GM19023 (cell line): ENCODE measurements at regions not wholly inside any gene's neighbourhood (a gene's known extent, or its start where the extent isn't known, plus 50 kb on each side); places are given as distances from the start of the nearest gene placed in this dataset.
"Not testable (repeated sequence)": the region's sequence is repeated elsewhere in the genome, so short reads cannot be mapped to it uniquely, and the experiment has no call there.

Source experiments
- ATAC-seq: cut with Tn5 transposase; IDR thresholded peaks from one replicate; pipeline ENCODE4 v1.9.1; 2021; ENCODE audit warnings: mild to moderate bottlenecking, moderate library complexity; ENCODE audit not compliant: unreplicated experiment

DNA sequence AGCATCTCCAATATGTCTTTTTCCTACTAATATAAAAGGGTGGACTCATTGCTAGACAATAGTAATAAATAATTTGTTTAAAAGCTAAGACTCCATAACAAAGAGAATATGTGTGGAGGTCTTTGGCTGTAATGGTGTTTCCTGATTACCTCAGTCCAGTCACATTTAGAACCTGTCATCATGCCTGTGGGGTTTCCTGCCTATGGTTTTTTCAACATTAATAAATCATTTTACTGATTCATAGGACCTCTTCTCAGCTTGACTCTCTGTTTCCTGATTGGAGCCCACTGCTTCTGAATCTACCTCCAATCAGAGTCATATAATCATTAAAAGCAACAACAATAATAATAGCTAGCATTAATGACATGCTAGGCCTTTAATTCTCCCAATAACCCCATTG is 52.4 kb upstream of the GNAI1 start:
- ATAC-seq = no peak

- ATAC-seq = no peak
Observed at GRCh38 chr7:80078886-80079285, 55.7 kb upstream of the GNAI1 start.

GRCh38 chr7:80078159-80078731 is 56.4 kb upstream of the GNAI1 start:
- ATAC-seq = no peak

DNA sequence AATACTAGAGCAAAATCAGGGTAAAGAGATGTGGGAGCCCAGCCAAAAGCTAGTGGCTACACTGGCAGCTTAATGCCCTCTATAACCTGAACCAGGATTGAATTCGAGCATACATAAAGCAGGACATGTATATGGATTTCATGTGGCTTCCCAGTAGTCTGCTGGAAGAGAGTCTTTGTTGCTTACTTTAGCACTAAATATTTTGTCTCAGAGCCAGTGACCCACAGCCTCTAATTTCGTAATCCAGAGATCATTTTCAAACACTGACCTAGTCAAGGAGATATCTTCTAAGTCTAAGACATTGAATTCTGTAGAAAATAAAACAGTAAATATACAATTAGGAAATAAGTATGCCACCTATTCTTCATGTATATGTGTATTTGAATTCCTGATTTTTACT is 64.2 kb upstream of the GNAI1 start:
- ATAC-seq = no peak

- no peak for ATAC-seq
Observed at GRCh38 chr7:80066639-80067038, 68.0 kb upstream of the GNAI1 start.

GRCh38 chr7:80063834-80064233 is 70.8 kb upstream of the GNAI1 start:
- ATAC-seq = no peak

DNA sequence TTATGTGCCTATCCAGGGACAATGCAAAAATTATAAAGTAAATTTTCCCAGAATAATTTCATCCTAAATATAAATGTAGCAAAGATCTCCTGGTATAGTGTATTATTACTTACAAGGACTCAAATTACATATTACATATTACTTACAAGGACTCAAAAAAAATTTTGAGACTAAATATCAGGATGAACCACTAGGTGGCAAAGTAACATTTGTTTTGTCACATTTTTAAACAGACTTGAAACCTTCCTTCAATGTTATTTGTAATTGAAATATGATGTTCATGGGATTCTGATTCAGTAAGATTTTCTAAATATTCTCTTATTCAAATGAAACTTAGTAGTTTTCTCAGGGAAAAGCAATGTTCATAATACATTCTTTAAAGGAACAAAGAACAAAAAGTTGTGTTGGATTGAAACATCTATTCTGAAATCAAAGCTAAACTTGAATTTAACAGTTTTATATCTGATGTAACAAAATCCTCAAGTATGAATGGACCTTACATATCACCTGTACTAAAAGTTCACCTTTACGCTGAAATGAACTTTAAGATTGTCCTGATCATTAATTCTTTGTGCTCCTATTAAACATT is 74.3 kb upstream of the GNAI1 start:
- ATAC-seq = no peak

- ATAC-seq = no peak
Observed at GRCh38 chr7:80057488-80057887, 77.1 kb upstream of the GNAI1 start.

DNA sequence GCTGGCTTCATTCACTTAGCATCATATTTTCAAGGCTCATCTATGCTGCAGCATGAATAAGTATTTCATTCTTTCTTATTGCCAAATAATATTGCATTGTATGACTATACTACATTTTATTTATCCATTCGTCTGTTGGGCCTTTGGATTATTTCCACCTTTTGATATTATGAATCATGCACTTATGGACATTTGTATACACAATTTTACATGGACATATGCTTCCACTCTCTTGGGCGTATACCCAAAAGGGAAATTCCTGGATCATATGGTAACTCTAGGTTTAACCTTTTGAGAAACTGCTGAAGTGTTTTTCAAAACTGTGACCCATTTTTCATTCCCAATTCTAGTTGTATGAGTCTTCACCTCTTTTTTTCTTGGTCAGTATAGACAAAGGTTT is 80.3 kb upstream of the GNAI1 start:
- no peak for ATAC-seq

GRCh38 chr7:80053124-80053523 is 81.5 kb upstream of the GNAI1 start:
- no peak for ATAC-seq

DNA sequence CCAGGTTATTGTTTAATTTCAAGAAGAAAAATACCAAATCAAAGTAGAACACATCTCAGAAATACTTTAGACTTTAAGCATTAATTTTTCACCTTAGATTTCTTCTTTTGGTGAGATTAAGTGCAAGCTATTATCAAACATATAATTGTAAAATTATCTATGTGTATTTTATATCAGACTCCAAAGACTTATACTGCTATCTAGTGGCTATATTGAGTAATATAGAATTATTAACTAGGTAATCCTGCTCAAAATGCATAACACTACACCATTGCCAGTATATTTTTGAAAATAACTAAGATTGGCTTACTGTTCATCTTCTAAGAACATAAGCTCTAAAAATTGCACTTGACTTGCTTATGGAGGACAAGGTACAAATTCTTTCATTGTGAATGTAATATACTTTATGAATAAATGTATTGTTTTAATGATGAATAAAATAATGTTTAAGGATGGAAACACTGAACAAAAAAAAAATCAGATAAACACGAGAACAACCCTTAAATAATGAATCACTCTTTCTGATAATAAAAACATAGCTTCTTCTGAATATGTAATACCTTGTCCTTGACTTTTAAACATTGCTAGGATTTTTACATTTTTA is 86.7 kb upstream of the GNAI1 start:
- ATAC-seq = no peak

GRCh38 chr7:80047032-80047431 is 87.6 kb upstream of the GNAI1 start:
- ATAC-seq = no peak

GRCh38 chr7:80044796-80045195 is 89.8 kb upstream of the GNAI1 start:
- no peak for ATAC-seq

DNA sequence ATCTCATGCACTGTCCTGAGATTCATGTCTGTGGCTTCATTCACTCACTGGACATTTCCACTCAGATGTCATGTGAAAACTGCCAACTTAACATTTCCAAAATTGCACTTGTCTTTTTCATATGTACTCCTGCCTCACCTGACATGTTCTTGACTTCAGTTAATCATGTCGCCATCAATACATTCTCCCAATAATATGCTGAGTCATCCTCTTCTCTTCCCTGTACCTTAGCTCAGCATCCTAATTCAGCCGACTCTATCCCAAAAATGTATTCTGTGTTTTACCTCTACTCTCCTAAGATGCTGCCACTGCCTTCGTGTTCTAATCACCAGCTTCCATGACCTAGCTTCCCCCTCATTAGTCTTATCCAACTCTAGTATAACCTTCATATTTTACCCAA is 93.9 kb upstream of the GNAI1 start:
- no peak for ATAC-seq

DNA sequence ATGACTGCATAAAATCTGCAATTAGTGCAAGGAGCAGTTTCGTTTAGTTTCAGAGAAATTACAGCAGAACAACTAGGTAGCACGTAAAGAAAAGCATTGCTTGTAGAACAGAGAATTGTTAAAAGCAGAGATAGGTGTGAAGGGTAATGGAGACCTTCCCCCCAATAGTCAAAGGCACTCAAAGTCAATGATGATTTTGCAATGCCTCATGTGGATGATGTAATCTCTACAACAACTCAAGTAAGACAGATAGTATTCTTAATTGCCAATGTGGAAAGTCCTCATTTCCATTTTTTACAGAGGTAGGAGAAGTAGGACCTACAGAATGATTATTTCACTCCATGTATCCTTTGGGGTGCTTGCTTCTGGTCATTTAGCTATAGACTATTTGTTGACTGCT is 94.3 kb upstream of the GNAI1 start:
- ATAC-seq = no peak

- no peak for ATAC-seq
Observed at GRCh38 chr7:80039251-80039884, 95.3 kb upstream of the GNAI1 start.

GRCh38 chr7:80037689-80038088 is 96.9 kb upstream of the GNAI1 start:
- ATAC-seq = no peak

DNA sequence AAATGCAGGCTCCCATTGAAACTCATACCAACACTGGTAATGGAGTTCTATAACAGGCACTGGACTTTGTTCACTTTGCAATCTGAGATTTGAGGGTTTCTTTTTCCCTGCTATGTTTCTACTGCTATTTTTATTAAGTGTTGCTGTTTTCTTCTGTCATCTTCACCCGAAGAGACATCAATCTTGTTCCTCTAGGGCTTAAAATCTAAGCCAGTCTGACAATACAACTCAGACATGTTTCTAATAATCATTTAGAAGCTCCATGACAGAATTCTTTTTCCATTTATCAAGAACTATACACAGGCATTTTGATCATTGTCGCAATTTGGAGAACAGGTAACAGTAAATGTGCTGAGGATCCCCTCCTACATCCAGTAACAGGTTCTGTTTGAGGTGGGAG is 98.5 kb upstream of the GNAI1 start:
- ATAC-seq = no peak

DNA sequence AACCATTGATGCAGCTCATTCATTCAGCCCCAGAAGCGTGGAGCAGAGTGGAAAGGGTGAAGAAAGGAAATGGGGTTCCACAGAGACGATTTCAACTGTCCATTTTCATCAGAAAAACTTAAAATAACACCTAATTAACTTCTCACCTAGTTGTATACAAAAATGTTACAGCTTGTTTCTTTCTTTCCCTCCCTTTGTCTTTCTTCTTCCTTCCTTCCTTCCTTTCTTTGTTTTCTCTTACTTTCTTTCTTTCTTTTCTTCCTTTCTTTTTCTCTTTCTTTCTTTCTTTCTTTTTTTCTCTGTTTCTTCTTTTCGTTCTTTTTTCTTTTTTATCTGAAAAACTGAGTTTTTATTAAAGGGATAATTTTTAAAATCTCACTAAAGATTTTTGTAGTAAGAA is 105.9 kb upstream of the GNAI1 start:
- ATAC-seq = no peak

GRCh38 chr7:80027611-80028173 is 106.9 kb upstream of the GNAI1 start:
- no peak for ATAC-seq

DNA sequence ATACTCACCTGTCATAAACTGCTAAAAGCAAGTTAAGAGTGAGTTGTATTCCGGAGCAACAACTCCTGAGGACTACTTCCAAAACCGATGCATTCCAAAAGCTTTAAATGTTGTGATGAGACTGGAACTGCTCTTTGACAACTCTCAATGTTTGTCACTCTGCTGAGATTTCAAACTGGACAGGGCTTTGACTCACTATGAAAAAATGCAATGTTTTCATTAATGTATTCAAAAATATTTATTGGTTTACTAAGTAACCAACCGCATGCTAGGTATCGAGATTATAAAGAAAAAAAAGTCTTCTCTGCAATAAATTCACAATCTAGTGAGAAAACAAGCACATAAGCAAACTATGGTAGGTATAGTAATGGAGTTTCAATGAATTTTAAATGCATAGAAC is 107.9 kb upstream of the GNAI1 start:
- no peak for ATAC-seq

DNA sequence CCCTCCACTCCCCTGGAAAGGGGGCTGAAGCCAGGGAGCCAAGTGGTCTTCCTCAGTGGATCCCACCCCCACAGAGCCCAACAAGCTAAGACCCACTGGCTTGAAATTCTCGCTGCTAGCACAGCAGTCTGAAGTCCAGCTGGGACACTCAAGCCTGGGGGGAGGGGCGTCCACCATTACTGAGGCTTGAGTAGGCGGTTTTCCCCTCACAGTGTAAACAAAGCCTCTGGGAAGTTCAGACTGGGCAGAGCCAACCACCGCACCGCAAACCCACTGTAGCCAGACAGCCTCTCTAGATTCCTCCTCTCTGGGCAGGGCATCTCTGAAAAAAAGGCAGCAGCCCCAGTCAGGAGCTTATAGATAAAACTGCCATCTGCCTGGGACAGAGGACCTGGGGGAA is 114.4 kb upstream of the GNAI1 start:
- ATAC-seq = not testable (repeated sequence)
